ENCODE measurements at regions not wholly inside any gene's neighbourhood (a gene's known extent, or its start where the extent isn't known, plus 50 kb on each side); places are given as distances from the start of the nearest gene placed in this dataset.

GRCh38 chr2:199583676-199584075, 125.9 kb upstream of the SATB2 start:
- TF ChIP-seq, protein P1, sequence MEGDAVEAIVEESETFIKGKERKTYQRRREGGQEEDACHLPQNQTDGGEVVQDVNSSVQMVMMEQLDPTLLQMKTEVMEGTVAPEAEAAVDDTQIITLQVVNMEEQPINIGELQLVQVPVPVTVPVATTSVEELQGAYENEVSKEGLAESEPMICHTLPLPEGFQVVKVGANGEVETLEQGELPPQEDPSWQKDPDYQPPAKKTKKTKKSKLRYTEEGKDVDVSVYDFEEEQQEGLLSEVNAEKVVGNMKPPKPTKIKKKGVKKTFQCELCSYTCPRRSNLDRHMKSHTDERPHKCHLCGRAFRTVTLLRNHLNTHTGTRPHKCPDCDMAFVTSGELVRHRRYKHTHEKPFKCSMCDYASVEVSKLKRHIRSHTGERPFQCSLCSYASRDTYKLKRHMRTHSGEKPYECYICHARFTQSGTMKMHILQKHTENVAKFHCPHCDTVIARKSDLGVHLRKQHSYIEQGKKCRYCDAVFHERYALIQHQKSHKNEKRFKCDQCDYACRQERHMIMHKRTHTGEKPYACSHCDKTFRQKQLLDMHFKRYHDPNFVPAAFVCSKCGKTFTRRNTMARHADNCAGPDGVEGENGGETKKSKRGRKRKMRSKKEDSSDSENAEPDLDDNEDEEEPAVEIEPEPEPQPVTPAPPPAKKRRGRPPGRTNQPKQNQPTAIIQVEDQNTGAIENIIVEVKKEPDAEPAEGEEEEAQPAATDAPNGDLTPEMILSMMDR (IDR thresholded peaks at IDR 0.05): no peak
- no peak for TF ChIP-seq POLR2A (IDR thresholded peaks at IDR 0.05)

Data from esophagus squamous epithelium (tissue), 4 donors.